Liver (tissue), 8 donors: ENCODE measurements at regions not wholly inside any gene's neighbourhood (a gene's known extent, or its start where the extent isn't known, plus 50 kb on each side); places are given as distances from the start of the nearest gene placed in this dataset.

ENCODE experiments used
- DNase-seq: peaks from one replicate; pipeline ENCODE4 v3.0.0-alpha.2; 2017; ENCODE audit warnings: low spot score
- H3K27ac ChIP-seq, 2 donors: one replicate each; pipeline ENCODE4 v1.7.0; 2013; ENCODE audit warnings: inconsistent platforms in 2 of 2, low read length in 2 of 2, control low read depth in 1 of 2, low read depth in 1 of 2, mild to moderate bottlenecking in 1 of 2
- H3K27me3 ChIP-seq, 4 donors: one replicate each; pipeline versions ENCODE4 v1.6.1 to v1.7.0; 2013; ENCODE audit warnings: low read length in 3 of 4, inconsistent platforms in 1 of 4, mild to moderate bottlenecking in 1 of 4, moderate library complexity in 1 of 4; ENCODE audit not compliant: control insufficient read depth in 4 of 4, insufficient read depth in 4 of 4
- H3K36me3 ChIP-seq, 4 donors: one replicate each; pipeline versions ENCODE4 v1.6.1 to v1.7.0; 2013; ENCODE audit warnings: low read length in 3 of 4, mild to moderate bottlenecking in 3 of 4, low read depth in 1 of 4, moderate library complexity in 1 of 4; ENCODE audit not compliant: control insufficient read depth in 4 of 4, insufficient read depth in 3 of 4
- H3K4me1 ChIP-seq, 4 donors: one replicate each; pipeline versions ENCODE4 v1.6.1 to v1.7.0; 2013; ENCODE audit warnings: low read length in 3 of 4, mild to moderate bottlenecking in 3 of 4, moderate library complexity in 1 of 4; ENCODE audit not compliant: control insufficient read depth in 4 of 4, insufficient read depth in 4 of 4
- H3K4me3 ChIP-seq, 3 donors: one replicate each; pipeline versions ENCODE4 v1.6.1 to v1.7.0; 2013; ENCODE audit warnings: low read length in 3 of 3, control low read depth in 1 of 3, low read depth in 1 of 3, mild to moderate bottlenecking in 1 of 3
- H3K9ac ChIP-seq, 2 donors: one replicate each; pipeline ENCODE4 v1.7.0; 2013; ENCODE audit warnings: low read length in 2 of 2, mild to moderate bottlenecking in 2 of 2, moderate library complexity in 2 of 2, control low read depth in 1 of 2, low read depth in 1 of 2
- H3K9me3 ChIP-seq, 4 donors: one replicate each; pipeline versions ENCODE4 v1.6.1 to v1.7.0; 2013; ENCODE audit warnings: low read length in 3 of 4; ENCODE audit not compliant: control insufficient read depth in 4 of 4
- EGR1 ChIP-seq, 2 donors: IDR thresholded peaks; 2 replicates each; pipeline ENCODE4 v1.6.1; 2016 to 2018; ENCODE audit warnings: antibody characterized with exemption in 2 of 2, low read depth in 2 of 2
- FOXA1 ChIP-seq: IDR thresholded peaks from 2 replicates; pipeline ENCODE4 v1.6.1; 2016; ENCODE audit warnings: antibody characterized with exemption
- FOXA2 ChIP-seq: IDR thresholded peaks from 2 replicates; pipeline ENCODE4 v1.6.1; 2016; ENCODE audit warnings: antibody characterized with exemption
- GABPA ChIP-seq, 2 donors: IDR thresholded peaks in 1 of 2; conservative IDR thresholded peaks in 1 of 2; 2 replicates each; pipeline ENCODE4 v1.6.1; 2016; ENCODE audit warnings: antibody characterized with exemption in 2 of 2, mild to moderate bottlenecking in 1 of 2, moderate library complexity in 1 of 2
- HNF4A ChIP-seq, 2 donors: conservative IDR thresholded peaks; 2 replicates each; pipeline ENCODE4 v1.6.1; 2016; ENCODE audit warnings: antibody characterized with exemption in 2 of 2, mild to moderate bottlenecking in 2 of 2
- HNF4G ChIP-seq: IDR thresholded peaks from 2 replicates; pipeline ENCODE4 v1.6.1; 2016; ENCODE audit warnings: antibody characterized with exemption
- JUND ChIP-seq, 2 donors: IDR thresholded peaks; 2 replicates each; pipeline ENCODE4 v1.6.1; 2016; ENCODE audit warnings: antibody characterized with exemption in 2 of 2
- NR2F2 ChIP-seq: IDR thresholded peaks from 2 replicates; pipeline ENCODE4 v1.6.1; 2016; ENCODE audit warnings: antibody characterized with exemption
- RAD21 ChIP-seq, 2 donors: IDR thresholded peaks; 2 replicates each; pipeline ENCODE4 v1.6.1; 2016; ENCODE audit warnings: antibody characterized with exemption in 2 of 2, mild to moderate bottlenecking in 2 of 2
- REST ChIP-seq: IDR thresholded peaks from 2 replicates; pipeline ENCODE4 v1.6.1; 2016; ENCODE audit warnings: antibody characterized with exemption, mild to moderate bottlenecking
- RXRA ChIP-seq, 2 donors: IDR thresholded peaks; 2 replicates each; pipeline ENCODE4 v1.6.1; 2017 to 2018; ENCODE audit warnings: antibody characterized with exemption in 2 of 2, mild to moderate bottlenecking in 1 of 2
- SP1 ChIP-seq: IDR thresholded peaks from 2 replicates; pipeline ENCODE4 v1.6.1; 2018; ENCODE audit warnings: antibody characterized with exemption, mild to moderate bottlenecking
- TAF1 ChIP-seq: conservative IDR thresholded peaks from 2 replicates; pipeline ENCODE4 v1.6.1; 2016; ENCODE audit warnings: antibody characterized with exemption, mild to moderate bottlenecking
- YY1 ChIP-seq: IDR thresholded peaks from 2 replicates; pipeline ENCODE4 v1.6.1; 2016; ENCODE audit warnings: antibody characterized with exemption, mild to moderate bottlenecking
- WGBS: extraction: QIAGEN DNeasy Blood & Tissue Kit; methylation state at CpG from one replicate; pipeline ENCODE4 v1.1.7; 2013; 5-methylcytosine and 5-hydroxymethylcytosine counted together
- TF ChIP-seq, protein P1 (sequence below): IDR thresholded peaks from 2 replicates; pipeline ENCODE4 v1.6.1; 2016; ENCODE audit warnings: antibody characterized with exemption
- TF ChIP-seq, protein P2 (sequence below): IDR thresholded peaks from 2 replicates; pipeline ENCODE4 v1.6.1; 2016; ENCODE audit warnings: antibody characterized with exemption
- TF ChIP-seq, protein P3 (sequence below): IDR thresholded peaks from 2 replicates; pipeline ENCODE4 v1.6.1; 2016; ENCODE audit warnings: antibody characterized with exemption
- TF ChIP-seq, protein P4 (sequence below): fragments of 150-350 bp; IDR thresholded peaks from 2 replicates; pipeline ENCODE4 v1.5.1; 2017; ENCODE audit warnings: improper control_type of control experiment, low read depth, low read length; ENCODE audit not compliant: missing input control
- donor health status: healthy.
- donor health status: healthy.
- donor health status: healthy.
- donor health status: healthy.
- donor health status: healthy.

- Histone ChIP-seq H3K9ac (no peak overlapping the region), H3K4me3 (no peak overlapping the region), H3K27ac (no peak overlapping the region), H3K4me1 (no peaks in the 10 kb centered on the region), H3K36me3 (no peaks in the 10 kb centered on the region), H3K9me3 (no peaks in the 10 kb centered on the region), H3K27me3 (peaks cover 0 to 4% (median 0%) of the 10 kb centered on the region in 4 donors)
- DNase-seq: no peak
- TF ChIP-seq, protein P1, sequence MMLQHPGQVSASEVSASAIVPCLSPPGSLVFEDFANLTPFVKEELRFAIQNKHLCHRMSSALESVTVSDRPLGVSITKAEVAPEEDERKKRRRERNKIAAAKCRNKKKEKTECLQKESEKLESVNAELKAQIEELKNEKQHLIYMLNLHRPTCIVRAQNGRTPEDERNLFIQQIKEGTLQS: no peak
- TF ChIP-seq FOXA2 (no peak), NR2F2 (no peak), RAD21 (IDR thresholded peaks at IDR 0.05) (no peak), EGR1 (IDR thresholded peaks at IDR 0.05; ENCODE audit: low read depth in 2 of 2) (no peak), GABPA (IDR thresholded peaks at IDR 0.05 in 1 of 2, conservative IDR thresholded peaks at IDR 0.05 in 1 of 2) (no peak), RXRA (IDR thresholded peaks at IDR 0.05) (no peak), TAF1 (no peak), HNF4A (conservative IDR thresholded peaks at IDR 0.05) (no peak), SP1 (no peak), REST (no peak), YY1 (no peak), HNF4G (no peak), FOXA1 (no peak), JUND (IDR thresholded peaks at IDR 0.05) (no peak)
- TF ChIP-seq, protein P2, sequence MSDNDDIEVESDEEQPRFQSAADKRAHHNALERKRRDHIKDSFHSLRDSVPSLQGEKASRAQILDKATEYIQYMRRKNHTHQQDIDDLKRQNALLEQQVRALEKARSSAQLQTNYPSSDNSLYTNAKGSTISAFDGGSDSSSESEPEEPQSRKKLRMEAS: no peak
- TF ChIP-seq, protein P3, sequence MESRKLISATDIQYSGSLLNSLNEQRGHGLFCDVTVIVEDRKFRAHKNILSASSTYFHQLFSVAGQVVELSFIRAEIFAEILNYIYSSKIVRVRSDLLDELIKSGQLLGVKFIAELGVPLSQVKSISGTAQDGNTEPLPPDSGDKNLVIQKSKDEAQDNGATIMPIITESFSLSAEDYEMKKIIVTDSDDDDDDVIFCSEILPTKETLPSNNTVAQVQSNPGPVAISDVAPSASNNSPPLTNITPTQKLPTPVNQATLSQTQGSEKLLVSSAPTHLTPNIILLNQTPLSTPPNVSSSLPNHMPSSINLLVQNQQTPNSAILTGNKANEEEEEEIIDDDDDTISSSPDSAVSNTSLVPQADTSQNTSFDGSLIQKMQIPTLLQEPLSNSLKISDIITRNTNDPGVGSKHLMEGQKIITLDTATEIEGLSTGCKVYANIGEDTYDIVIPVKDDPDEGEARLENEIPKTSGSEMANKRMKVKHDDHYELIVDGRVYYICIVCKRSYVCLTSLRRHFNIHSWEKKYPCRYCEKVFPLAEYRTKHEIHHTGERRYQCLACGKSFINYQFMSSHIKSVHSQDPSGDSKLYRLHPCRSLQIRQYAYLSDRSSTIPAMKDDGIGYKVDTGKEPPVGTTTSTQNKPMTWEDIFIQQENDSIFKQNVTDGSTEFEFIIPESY: no peak
- 30% methylated on average over 9 of the region's 9 CpGs for WGBS
These were observed 164.4 kb upstream of the KCNG1 start for GRCh38 chr20:51187261-51187660.

GRCh38 chr20:51185861-51186260 lies 163.0 kb upstream of the KCNG1 start:
- H3K4me3 ChIP-seq: no peak overlapping the region
- no peak for TF ChIP-seq YY1
- no peak for TF ChIP-seq FOXA2
- no peak for TF ChIP-seq RXRA (IDR thresholded peaks at IDR 0.05)
- TF ChIP-seq HNF4A (conservative IDR thresholded peaks at IDR 0.05): no peak
- TF ChIP-seq FOXA1: no peak
- TF ChIP-seq SP1: no peak
- TF ChIP-seq EGR1 (IDR thresholded peaks at IDR 0.05; ENCODE audit: low read depth in 2 of 2): no peak
- TF ChIP-seq, protein P4, sequence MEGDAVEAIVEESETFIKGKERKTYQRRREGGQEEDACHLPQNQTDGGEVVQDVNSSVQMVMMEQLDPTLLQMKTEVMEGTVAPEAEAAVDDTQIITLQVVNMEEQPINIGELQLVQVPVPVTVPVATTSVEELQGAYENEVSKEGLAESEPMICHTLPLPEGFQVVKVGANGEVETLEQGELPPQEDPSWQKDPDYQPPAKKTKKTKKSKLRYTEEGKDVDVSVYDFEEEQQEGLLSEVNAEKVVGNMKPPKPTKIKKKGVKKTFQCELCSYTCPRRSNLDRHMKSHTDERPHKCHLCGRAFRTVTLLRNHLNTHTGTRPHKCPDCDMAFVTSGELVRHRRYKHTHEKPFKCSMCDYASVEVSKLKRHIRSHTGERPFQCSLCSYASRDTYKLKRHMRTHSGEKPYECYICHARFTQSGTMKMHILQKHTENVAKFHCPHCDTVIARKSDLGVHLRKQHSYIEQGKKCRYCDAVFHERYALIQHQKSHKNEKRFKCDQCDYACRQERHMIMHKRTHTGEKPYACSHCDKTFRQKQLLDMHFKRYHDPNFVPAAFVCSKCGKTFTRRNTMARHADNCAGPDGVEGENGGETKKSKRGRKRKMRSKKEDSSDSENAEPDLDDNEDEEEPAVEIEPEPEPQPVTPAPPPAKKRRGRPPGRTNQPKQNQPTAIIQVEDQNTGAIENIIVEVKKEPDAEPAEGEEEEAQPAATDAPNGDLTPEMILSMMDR: no peak
- TF ChIP-seq JUND (IDR thresholded peaks at IDR 0.05): no peak
- TF ChIP-seq TAF1: no peak
- no peaks in the 10 kb centered on the region for H3K36me3 ChIP-seq

More at GRCh38 chr20:51185861-51186260, 163.0 kb upstream of the KCNG1 start:
- Histone ChIP-seq H3K9me3 (no peaks in the 10 kb centered on the region), H3K27ac (no peak overlapping the region), H3K27me3 (peaks cover 0 to 5% (median 0%) of the 10 kb centered on the region in 4 donors), H3K4me1 (no peaks in the 10 kb centered on the region), H3K9ac (no peak overlapping the region)
- DNase-seq: no peak
- 54% methylated on average over 4 of the region's 4 CpGs for WGBS
